CD4-positive, CD25-positive, alpha-beta regulatory T cell (primary cell): ENCODE measurements at regions not wholly inside any gene's neighbourhood (a gene's known extent, or its start where the extent isn't known, plus 50 kb on each side); places are given as distances from the start of the nearest gene placed in this dataset.

ENCODE experiments used
- ATAC-seq, 2 donors: fragments of 150-1000 bp; cut with Tn5 transposase; one replicate each; pipeline ENCODE4 v1.10.0; 2021; ENCODE audit warnings: low read depth in 2 of 2, moderate number of reproducible peaks in 2 of 2, moderate library complexity in 1 of 2
- DNase-seq, 3 donors: peaks; one replicate each; pipeline versions ENCODE4 v3.0.0 to v3.0.0-alpha.2; 2012 to 2022; ENCODE audit warnings: mixed read lengths in 1 of 3
- H3K27ac ChIP-seq: one replicate; pipeline ENCODE4 v1.7.0; 2013; ENCODE audit warnings: mild to moderate bottlenecking, low read length; ENCODE audit not compliant: insufficient read depth, poor library complexity, severe bottlenecking
- H3K27me3 ChIP-seq: one replicate; pipeline ENCODE4 v1.7.0; 2013; ENCODE audit warnings: low read length; ENCODE audit not compliant: control insufficient read depth, insufficient read depth
- H3K36me3 ChIP-seq: one replicate; pipeline ENCODE4 v1.7.0; 2013; ENCODE audit warnings: mild to moderate bottlenecking, low read length, moderate library complexity; ENCODE audit not compliant: control insufficient read depth, insufficient read depth
- H3K4me1 ChIP-seq: 2 replicates; pipeline ENCODE4 v1.7.0; 2013; ENCODE audit warnings: mild to moderate bottlenecking, low read length; ENCODE audit not compliant: insufficient read depth, control insufficient read depth, poor library complexity, severe bottlenecking
- H3K4me3 ChIP-seq: one replicate; pipeline ENCODE4 v1.7.0; 2013; ENCODE audit warnings: low read depth, mild to moderate bottlenecking, low read length, moderate library complexity
- H3K9me3 ChIP-seq, 2 experiments: 1 replicate in 1 of 2; 2 replicates in 1 of 2; pipeline ENCODE4 v1.7.0; 2013; ENCODE audit warnings: low read length in 2 of 2, mild to moderate bottlenecking in 1 of 2, moderate library complexity in 1 of 2; ENCODE audit not compliant: control insufficient read depth in 2 of 2
- H3K27ac Mint-ChIP-seq, 3 donors: one replicate each; pipeline ENCODE4 v1.8.0; 2020 to 2022; ENCODE audit warnings: mild to moderate bottlenecking in 3 of 3, mixed read lengths in 3 of 3, moderate library complexity in 2 of 3
- H3K27me3 Mint-ChIP-seq: one replicate; pipeline ENCODE4 v1.8.0; 2022; ENCODE audit warnings: mild to moderate bottlenecking, mixed read lengths
- H3K36me3 Mint-ChIP-seq: one replicate; pipeline ENCODE4 v1.8.0; 2020; ENCODE audit warnings: mixed read lengths
- H3K4me1 Mint-ChIP-seq, 4 donors: one replicate each; pipeline ENCODE4 v1.8.0; 2020 to 2022; ENCODE audit warnings: mixed read lengths in 4 of 4, mild to moderate bottlenecking in 1 of 4
- H3K4me3 Mint-ChIP-seq, 4 donors: one replicate each; pipeline ENCODE4 v1.8.0; 2020 to 2022; ENCODE audit warnings: mild to moderate bottlenecking in 4 of 4, mixed read lengths in 4 of 4, moderate library complexity in 3 of 4
- H3K9me3 Mint-ChIP-seq, 7 donors: one replicate each; pipeline ENCODE4 v1.8.0; 2020 to 2022; ENCODE audit warnings: mixed read lengths in 7 of 7, mild to moderate bottlenecking in 3 of 7, moderate library complexity in 2 of 7

GRCh38 chr1:178645808-178646200, 79.2 kb upstream of the RALGPS2 start:
- no peak for ATAC-seq
- no peak overlapping the region for H3K27ac Mint-ChIP-seq
- Histone ChIP-seq H3K36me3 (no peaks in the 10 kb centered on the region), H3K9me3 (no peaks in the 10 kb centered on the region), H3K27ac (no peak overlapping the region), H3K4me1 (no peaks in the 10 kb centered on the region), H3K4me3 (no peak overlapping the region), H3K27me3 (no peaks in the 10 kb centered on the region)
- no peaks in the 10 kb centered on the region for H3K27me3 Mint-ChIP-seq
- H3K9me3 Mint-ChIP-seq: no peaks in the 10 kb centered on the region
- no peaks in the 10 kb centered on the region for H3K4me1 Mint-ChIP-seq
- no peak for DNase-seq
- H3K36me3 Mint-ChIP-seq: no peaks in the 10 kb centered on the region
- no peak overlapping the region for H3K4me3 Mint-ChIP-seq

- H3K4me3 Mint-ChIP-seq: no peak overlapping the region
- Histone ChIP-seq H3K4me3 (no peak overlapping the region), H3K4me1 (no peaks in the 10 kb centered on the region), H3K36me3 (no peaks in the 10 kb centered on the region), H3K27ac (no peak overlapping the region), H3K27me3 (peaks cover 1% of the 10 kb centered on the region), H3K9me3 (no peaks in the 10 kb centered on the region)
- no peak for ATAC-seq
- H3K27ac Mint-ChIP-seq: no peak overlapping the region
- no peaks in the 10 kb centered on the region for H3K36me3 Mint-ChIP-seq
- H3K9me3 Mint-ChIP-seq: no peaks in the 10 kb centered on the region
- H3K27me3 Mint-ChIP-seq: no peaks in the 10 kb centered on the region
- no peak for DNase-seq
- no peaks in the 10 kb centered on the region for H3K4me1 Mint-ChIP-seq
Measured at GRCh38 chr1:178646821-178647220, 78.2 kb upstream of the RALGPS2 start.

GRCh38 chr1:178648151-178648550, 76.9 kb upstream of the RALGPS2 start:
- H3K27me3 ChIP-seq: peaks cover 1% of the 10 kb centered on the region
- H3K27me3 Mint-ChIP-seq: no peaks in the 10 kb centered on the region
- H3K4me1 ChIP-seq: no peaks in the 10 kb centered on the region
- H3K4me3 ChIP-seq: no peak overlapping the region
- H3K36me3 Mint-ChIP-seq: no peaks in the 10 kb centered on the region
- no peak overlapping the region for H3K27ac Mint-ChIP-seq
- DNase-seq: no peak
- H3K4me3 Mint-ChIP-seq: no peak overlapping the region
- H3K9me3 ChIP-seq: no peaks in the 10 kb centered on the region
- H3K36me3 ChIP-seq: no peaks in the 10 kb centered on the region
- no peaks in the 10 kb centered on the region for H3K9me3 Mint-ChIP-seq
- H3K4me1 Mint-ChIP-seq: no peaks in the 10 kb centered on the region
- no peak for ATAC-seq
- no peak overlapping the region for H3K27ac ChIP-seq

- Mint-ChIP-seq H3K27me3 (no peaks in the 10 kb centered on the region), H3K4me3 (no peak overlapping the region), H3K4me1 (no peaks in the 10 kb centered on the region), H3K36me3 (no peaks in the 10 kb centered on the region), H3K27ac (no peak overlapping the region), H3K9me3 (no peaks in the 10 kb centered on the region)
- no peaks in the 10 kb centered on the region for H3K9me3 ChIP-seq
- no peak overlapping the region for H3K27ac ChIP-seq
- H3K4me3 ChIP-seq: no peak overlapping the region
- ATAC-seq (no peak), DNase-seq (no peak)
- H3K36me3 ChIP-seq: no peaks in the 10 kb centered on the region
- peaks cover 1% of the 10 kb centered on the region for H3K27me3 ChIP-seq
- no peaks in the 10 kb centered on the region for H3K4me1 ChIP-seq
Measured at GRCh38 chr1:178649582-178650350, 75.3 kb upstream of the RALGPS2 start.

GRCh38 chr1:178650934-178651511, 74.0 kb upstream of the RALGPS2 start:
- Mint-ChIP-seq H3K27ac (no peak overlapping the region), H3K9me3 (no peaks in the 10 kb centered on the region), H3K4me1 (no peaks in the 10 kb centered on the region), H3K36me3 (no peaks in the 10 kb centered on the region), H3K4me3 (no peak overlapping the region), H3K27me3 (no peaks in the 10 kb centered on the region)
- no peaks in the 10 kb centered on the region for H3K4me1 ChIP-seq
- no peaks in the 10 kb centered on the region for H3K9me3 ChIP-seq
- no peak overlapping the region for H3K27ac ChIP-seq
- ATAC-seq (no peak), DNase-seq (no peak)
- peaks cover 1% of the 10 kb centered on the region for H3K27me3 ChIP-seq
- H3K4me3 ChIP-seq: no peak overlapping the region
- no peaks in the 10 kb centered on the region for H3K36me3 ChIP-seq

GRCh38 chr1:178651742-178652141, 73.3 kb upstream of the RALGPS2 start:
- ATAC-seq (no peak), DNase-seq (no peak)
- Histone ChIP-seq H3K9me3 (no peaks in the 10 kb centered on the region), H3K27ac (no peak overlapping the region), H3K36me3 (no peaks in the 10 kb centered on the region), H3K4me1 (no peaks in the 10 kb centered on the region), H3K27me3 (peaks cover 1% of the 10 kb centered on the region), H3K4me3 (no peak overlapping the region)
- Mint-ChIP-seq H3K4me3 (no peak overlapping the region), H3K36me3 (no peaks in the 10 kb centered on the region), H3K9me3 (no peaks in the 10 kb centered on the region), H3K27me3 (no peaks in the 10 kb centered on the region), H3K27ac (no peak overlapping the region), H3K4me1 (no peaks in the 10 kb centered on the region)

GRCh38 chr1:178652506-178653490, 72.2 kb upstream of the RALGPS2 start:
- Histone ChIP-seq H3K4me1 (no peaks in the 10 kb centered on the region), H3K4me3 (no peak overlapping the region), H3K36me3 (no peaks in the 10 kb centered on the region), H3K27ac (no peak overlapping the region), H3K27me3 (peaks cover 1% of the 10 kb centered on the region), H3K9me3 (no peaks in the 10 kb centered on the region)
- H3K36me3 Mint-ChIP-seq: no peaks in the 10 kb centered on the region
- H3K27me3 Mint-ChIP-seq: peaks cover 3% of the 10 kb centered on the region
- DNase-seq (no peak), ATAC-seq (no peak)
- no peaks in the 10 kb centered on the region for H3K9me3 Mint-ChIP-seq
- H3K4me3 Mint-ChIP-seq: no peak overlapping the region
- H3K27ac Mint-ChIP-seq: no peak overlapping the region
- no peaks in the 10 kb centered on the region for H3K4me1 Mint-ChIP-seq
